ENCODE measurements at regions not wholly inside any gene's neighbourhood (a gene's known extent, or its start where the extent isn't known, plus 50 kb on each side); places are given as distances from the start of the nearest gene placed in this dataset.
"Not testable (repeated sequence)": the region's sequence is repeated elsewhere in the genome, so short reads cannot be mapped to it uniquely, and the experiment has no call there.

DNA sequence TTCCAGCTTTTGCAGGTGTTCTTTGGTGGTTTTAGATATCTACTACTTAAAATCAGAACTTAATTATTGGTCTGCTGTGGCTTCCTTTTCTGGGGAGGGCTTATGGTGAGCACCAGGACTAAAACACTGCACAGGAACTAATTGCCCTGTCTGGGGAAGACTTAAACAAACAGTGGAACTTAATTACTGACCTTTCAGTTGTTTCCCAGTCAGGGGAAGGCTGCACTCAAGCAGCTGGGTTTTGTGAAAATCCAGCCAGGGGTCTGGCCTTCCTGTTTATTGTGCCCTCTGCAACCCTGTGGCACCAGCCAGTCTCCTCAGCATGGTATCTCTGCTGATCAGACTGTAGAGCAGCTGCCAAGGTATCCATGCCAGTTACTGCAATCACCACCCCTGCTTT lies 398.2 kb downstream of the ADCYAP1 start:
- Histone ChIP-seq H3K4me1 (no peaks in the 10 kb centered on the region), H3K27ac (no peak overlapping the region), H3K9me3 (no peaks in the 10 kb centered on the region), H3K36me3 (no peaks in the 10 kb centered on the region), H3K27me3 (no peaks in the 10 kb centered on the region), H3K4me3 (no peak overlapping the region)
- TF ChIP-seq CTCF (IDR thresholded peaks at IDR 0.05) (no peak), POLR2A (IDR thresholded peaks at IDR 0.05) (no peak)
- ATAC-seq, result no peak
- intact Hi-C loops (cut with DNase I), result no loop called here
- no peak for DNase-seq

DNA sequence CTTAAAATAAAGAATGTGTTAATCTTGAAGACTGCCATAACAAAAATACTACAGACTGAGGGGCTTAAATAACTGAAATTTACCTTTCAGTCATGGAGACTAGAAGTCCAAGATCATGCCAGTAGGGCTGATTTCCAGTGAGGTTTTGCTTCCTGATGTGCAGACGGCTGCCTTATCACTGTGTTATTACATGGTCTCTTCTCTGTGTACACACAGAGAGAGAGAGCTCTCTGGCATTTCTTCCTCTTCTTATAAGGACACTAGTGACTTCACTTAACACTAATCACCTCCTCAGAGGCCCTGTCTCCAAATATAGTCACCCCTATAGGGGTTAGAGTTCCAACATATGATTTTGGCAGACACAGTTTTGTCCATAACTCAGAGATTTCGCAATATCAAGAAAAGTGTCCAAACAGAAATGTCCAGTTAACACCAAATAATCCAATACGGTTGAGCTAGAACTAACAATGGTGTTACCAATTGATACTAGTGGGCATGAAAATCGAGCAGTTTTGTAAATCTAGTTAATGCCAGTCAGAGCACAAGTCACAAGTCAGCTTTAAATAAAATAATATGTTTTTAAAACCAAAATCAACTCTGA lies 399.8 kb downstream of the ADCYAP1 start:
- no peak for DNase-seq
- H3K27ac ChIP-seq, result no peak overlapping the region
- WGBS (ENCODE audit: insufficient coverage, low coverage, low lambda C conversion rate, missing lambda C conversion rate), result 17% methylated on average over 3 of the region's 4 CpGs
- TF ChIP-seq POLR2A (IDR thresholded peaks at IDR 0.05) (no peak), CTCF (IDR thresholded peaks at IDR 0.05) (no peak)
- H3K9me3 ChIP-seq, result no peaks in the 10 kb centered on the region
- peak; percentile 48 to 88 (median 65) for ATAC-seq
- intact Hi-C loops (cut with DNase I), result no loop called here
- H3K4me3 ChIP-seq, result no peak overlapping the region
- no peaks in the 10 kb centered on the region for H3K36me3 ChIP-seq
- no peaks in the 10 kb centered on the region for H3K4me1 ChIP-seq
- no peaks in the 10 kb centered on the region for H3K27me3 ChIP-seq

DNA sequence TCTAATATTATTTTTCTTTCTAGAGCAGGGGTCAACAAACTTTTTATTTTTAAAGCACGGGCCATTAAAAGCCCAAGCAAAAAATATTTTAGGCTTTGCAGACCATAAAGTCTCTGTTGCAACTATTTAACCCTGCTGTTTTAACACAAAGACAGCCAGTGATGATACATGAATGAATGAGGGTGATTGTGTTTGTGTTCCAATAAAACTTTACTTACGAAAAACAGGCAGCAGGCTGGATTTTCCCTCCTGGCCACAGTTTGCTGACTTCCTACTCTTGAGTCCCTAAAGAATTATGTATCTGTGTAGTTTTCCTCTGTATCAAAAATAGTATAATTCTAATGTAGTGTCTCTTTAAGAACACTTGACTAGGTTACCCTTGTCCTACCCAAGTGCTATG lies 402.0 kb downstream of the ADCYAP1 start:
- TF ChIP-seq CTCF (IDR thresholded peaks at IDR 0.05) (no peak), POLR2A (IDR thresholded peaks at IDR 0.05) (no peak)
- Histone ChIP-seq H3K9me3 (no peaks in the 10 kb centered on the region), H3K27me3 (no peaks in the 10 kb centered on the region), H3K27ac (no peak overlapping the region), H3K4me1 (no peaks in the 10 kb centered on the region), H3K36me3 (no peaks in the 10 kb centered on the region), H3K4me3 (no peak overlapping the region)
- intact Hi-C loops (cut with DNase I), result no loop called here
- ATAC-seq (no peak), DNase-seq (no peak)
- WGBS (ENCODE audit: insufficient coverage, low coverage, low lambda C conversion rate, missing lambda C conversion rate), result 73% methylated on average over 2 of the region's 2 CpGs

DNA sequence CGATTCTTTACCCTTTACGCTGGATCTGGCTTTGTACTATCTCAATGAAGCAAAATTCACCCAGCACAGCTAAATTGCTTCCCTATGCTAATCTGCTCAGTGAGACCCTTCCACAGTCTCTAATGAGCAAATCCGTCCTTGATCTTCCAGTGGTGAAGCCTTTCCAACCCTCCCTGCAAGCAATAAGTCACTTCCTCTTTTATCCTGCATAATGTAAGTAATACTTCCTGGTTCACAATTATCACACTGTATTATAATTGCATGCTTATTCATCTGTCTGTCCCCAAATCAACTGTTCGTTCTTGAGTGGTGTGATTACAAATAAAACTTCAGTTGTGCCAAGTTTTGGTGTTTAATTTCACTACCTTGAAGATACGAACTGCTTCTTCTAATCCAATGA lies 404.0 kb downstream of the ADCYAP1 start:
- intact Hi-C loops (cut with DNase I), result no loop called here
- no peak overlapping the region for H3K27ac ChIP-seq
- H3K4me3 ChIP-seq, result no peak overlapping the region
- no peaks in the 10 kb centered on the region for H3K27me3 ChIP-seq
- no peak for DNase-seq
- TF ChIP-seq POLR2A (IDR thresholded peaks at IDR 0.05) (no peak), CTCF (IDR thresholded peaks at IDR 0.05) (no peak)
- no peak for ATAC-seq
- WGBS (ENCODE audit: insufficient coverage, low coverage, low lambda C conversion rate, missing lambda C conversion rate), result 68% methylated on average over 5 of the region's 5 CpGs
- no peaks in the 10 kb centered on the region for H3K36me3 ChIP-seq
- H3K4me1 ChIP-seq, result no peaks in the 10 kb centered on the region
- no peaks in the 10 kb centered on the region for H3K9me3 ChIP-seq

GRCh38 chr18:1311376-1311775 lies 406.7 kb downstream of the ADCYAP1 start:
- no peak for TF ChIP-seq POLR2A (IDR thresholded peaks at IDR 0.05)
- no peak for TF ChIP-seq CTCF (IDR thresholded peaks at IDR 0.05)
- ATAC-seq (no peak), DNase-seq (no peak)
- intact Hi-C loops (cut with DNase I), result no loop called here
- 80% methylated on average over 2 of the region's 2 CpGs for WGBS (ENCODE audit: insufficient coverage, low coverage, low lambda C conversion rate, missing lambda C conversion rate)
- H3K27ac ChIP-seq, result no peak overlapping the region
- H3K4me3 ChIP-seq, result no peak overlapping the region
- no peaks in the 10 kb centered on the region for H3K9me3 ChIP-seq
- no peaks in the 10 kb centered on the region for H3K4me1 ChIP-seq
- H3K27me3 ChIP-seq, result no peaks in the 10 kb centered on the region
- H3K36me3 ChIP-seq, result no peaks in the 10 kb centered on the region

DNA sequence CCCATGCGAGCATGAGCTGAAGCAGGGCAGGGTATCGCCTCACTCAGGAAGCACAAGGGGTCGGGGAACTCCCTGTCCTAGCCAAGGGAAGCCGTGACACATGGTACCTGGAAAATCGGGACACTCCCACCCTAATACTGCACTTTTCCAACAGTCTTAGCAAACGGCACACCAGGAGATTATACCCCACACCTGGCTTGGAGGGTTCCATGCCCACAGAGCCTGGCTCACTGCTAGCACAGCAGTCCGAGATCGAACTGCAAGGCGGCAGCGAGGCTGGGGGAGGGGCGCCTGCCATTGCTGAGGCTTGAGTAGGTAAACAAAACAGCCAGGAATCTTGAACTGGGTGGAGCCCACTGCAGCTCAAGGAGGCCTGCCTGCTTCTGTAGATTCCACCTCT lies 430.7 kb downstream of the ADCYAP1 start:
- WGBS (ENCODE audit: insufficient coverage, low coverage, low lambda C conversion rate, missing lambda C conversion rate), result 33% methylated on average over 1 of the region's 11 CpGs
- H3K27me3 ChIP-seq; H3K9me3 ChIP-seq; DNase-seq; intact Hi-C loops (cut with DNase I); H3K36me3 ChIP-seq; H3K4me3 ChIP-seq; H3K4me1 ChIP-seq; H3K27ac ChIP-seq; ATAC-seq: not testable (repeated sequence)

Measured in right lobe of liver (tissue), 6 donors.